ENCODE measurements at regions not wholly inside any gene's neighbourhood (a gene's known extent, or its start where the extent isn't known, plus 50 kb on each side); places are given as distances from the start of the nearest gene placed in this dataset.

GRCh38 chr4:123853651-123854050, 457.1 kb downstream of the SPRY1 start:
- no peak for DNase-seq

- no peak for DNase-seq
Observed at GRCh38 chr4:123856689-123857545, 460.3 kb downstream of the SPRY1 start.

- no peak for DNase-seq
Observed at GRCh38 chr4:123858465-123858864, 461.9 kb downstream of the SPRY1 start.

GRCh38 chr4:123862812-123863211, 466.2 kb downstream of the SPRY1 start:
- no peak for DNase-seq

- no peak for DNase-seq
Observed at GRCh38 chr4:123866796-123867195, 470.2 kb downstream of the SPRY1 start.

GRCh38 chr4:123867910-123868587, 471.5 kb downstream of the SPRY1 start:
- no peak for DNase-seq

GRCh38 chr4:123869286-123870215, 473.0 kb downstream of the SPRY1 start:
- DNase-seq = no peak

GRCh38 chr4:123870216-123870876, 473.8 kb downstream of the SPRY1 start:
- no peak for DNase-seq

- no peak for DNase-seq
Observed at GRCh38 chr4:123871341-123871740, 474.7 kb downstream of the SPRY1 start.

- DNase-seq = no peak
Observed at GRCh38 chr4:123874063-123874462, 477.5 kb downstream of the SPRY1 start.

- DNase-seq = no peak
Observed at GRCh38 chr4:123876143-123876542, 479.5 kb downstream of the SPRY1 start.

- no peak for DNase-seq
Observed at GRCh38 chr4:123876671-123877101, 480.1 kb downstream of the SPRY1 start.

GRCh38 chr4:123877551-123877950, 481.0 kb downstream of the SPRY1 start:
- DNase-seq = no peak

- DNase-seq = no peak
Observed at GRCh38 chr4:123878976-123879375, 482.4 kb downstream of the SPRY1 start.

- no peak for DNase-seq
Observed at GRCh38 chr4:123880631-123881030, 484.0 kb downstream of the SPRY1 start.

- DNase-seq = no peak
Observed at GRCh38 chr4:123884922-123885321, 488.3 kb downstream of the SPRY1 start.

- DNase-seq = no peak
Observed at GRCh38 chr4:123889507-123889906, 492.9 kb downstream of the SPRY1 start.

GRCh38 chr4:123890889-123891288, 494.3 kb downstream of the SPRY1 start:
- no peak for DNase-seq

GRCh38 chr4:123891881-123892280, 495.3 kb downstream of the SPRY1 start:
- no peak for DNase-seq

GRCh38 chr4:123892368-123892976, 495.9 kb downstream of the SPRY1 start:
- no peak for DNase-seq

GRCh38 chr4:123893011-123893981, 496.7 kb downstream of the SPRY1 start:
- no peak for DNase-seq

Data from stimulated activated CD4-positive, alpha-beta T cell treated with anti-CD3 and anti-CD28 coated beads, Interleukin-15, amount 100 ng/mL, for 24 hours (primary cell).